Fibroblast of the aortic adventitia (primary cell): ENCODE measurements at regions not wholly inside any gene's neighbourhood (a gene's known extent, or its start where the extent isn't known, plus 50 kb on each side); places are given as distances from the start of the nearest gene placed in this dataset.

Source experiments
- DNase-seq: peaks from one replicate; pipeline ENCODE4 v3.0.0-alpha.2; 2010; ENCODE audit warnings: low read depth
- H3K4me3 ChIP-seq: 2 replicates; pipeline ENCODE4 v1.5.1; 2011; ENCODE audit warnings: low read depth, mild to moderate bottlenecking, control low read depth, low read length, moderate library complexity
- TF ChIP-seq, protein P1 (sequence below): IDR thresholded peaks from 2 replicates; pipeline ENCODE4 v1.5.1; 2011; ENCODE audit warnings: mild to moderate bottlenecking, low read length, control low read depth, inconsistent platforms; ENCODE audit not compliant: insufficient read depth

DNA sequence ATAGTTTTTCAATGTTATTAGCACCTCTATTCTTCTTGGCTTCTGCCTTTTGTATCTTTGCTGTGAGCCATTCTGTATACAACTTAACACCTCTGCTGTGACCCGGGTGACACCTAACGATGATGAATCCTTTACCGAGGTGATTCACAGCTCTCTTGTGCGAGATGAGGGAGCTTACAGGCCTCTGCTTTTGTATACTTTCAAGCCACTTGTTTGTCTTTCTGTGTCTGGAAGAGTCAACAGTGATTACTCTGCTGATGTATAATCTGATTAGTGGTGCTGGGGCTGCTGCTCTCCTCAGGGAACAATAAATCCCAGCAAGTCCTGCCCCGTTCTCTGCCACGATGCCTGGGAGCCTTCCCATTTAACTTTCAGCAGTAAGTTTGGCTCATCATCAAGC, 442.9 kb upstream of the SGCD start:
- TF ChIP-seq, protein P1, sequence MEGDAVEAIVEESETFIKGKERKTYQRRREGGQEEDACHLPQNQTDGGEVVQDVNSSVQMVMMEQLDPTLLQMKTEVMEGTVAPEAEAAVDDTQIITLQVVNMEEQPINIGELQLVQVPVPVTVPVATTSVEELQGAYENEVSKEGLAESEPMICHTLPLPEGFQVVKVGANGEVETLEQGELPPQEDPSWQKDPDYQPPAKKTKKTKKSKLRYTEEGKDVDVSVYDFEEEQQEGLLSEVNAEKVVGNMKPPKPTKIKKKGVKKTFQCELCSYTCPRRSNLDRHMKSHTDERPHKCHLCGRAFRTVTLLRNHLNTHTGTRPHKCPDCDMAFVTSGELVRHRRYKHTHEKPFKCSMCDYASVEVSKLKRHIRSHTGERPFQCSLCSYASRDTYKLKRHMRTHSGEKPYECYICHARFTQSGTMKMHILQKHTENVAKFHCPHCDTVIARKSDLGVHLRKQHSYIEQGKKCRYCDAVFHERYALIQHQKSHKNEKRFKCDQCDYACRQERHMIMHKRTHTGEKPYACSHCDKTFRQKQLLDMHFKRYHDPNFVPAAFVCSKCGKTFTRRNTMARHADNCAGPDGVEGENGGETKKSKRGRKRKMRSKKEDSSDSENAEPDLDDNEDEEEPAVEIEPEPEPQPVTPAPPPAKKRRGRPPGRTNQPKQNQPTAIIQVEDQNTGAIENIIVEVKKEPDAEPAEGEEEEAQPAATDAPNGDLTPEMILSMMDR: no peak
- no peak for DNase-seq
- no peak overlapping the region for H3K4me3 ChIP-seq

DNA sequence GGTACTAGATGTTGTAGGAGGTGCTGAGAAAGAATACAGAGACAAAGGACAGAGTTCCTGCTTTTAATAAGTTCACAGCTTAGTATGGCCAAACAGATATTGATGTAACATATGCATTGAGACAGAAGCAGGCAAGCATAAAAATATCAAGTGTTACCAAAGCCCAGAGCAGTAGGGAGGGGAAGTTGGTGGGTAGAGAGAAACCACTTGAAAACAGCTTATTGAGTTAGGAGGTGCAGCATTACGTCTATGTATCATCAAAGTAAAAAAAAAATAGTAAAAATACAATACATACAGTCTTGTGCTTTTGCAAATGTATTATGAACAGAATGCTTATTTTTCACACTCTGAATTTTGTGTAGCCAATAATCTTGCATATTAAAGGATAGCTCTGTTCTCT, 441.8 kb upstream of the SGCD start:
- no peak for DNase-seq
- no peak overlapping the region for H3K4me3 ChIP-seq
- TF ChIP-seq, protein P1: no peak

DNA sequence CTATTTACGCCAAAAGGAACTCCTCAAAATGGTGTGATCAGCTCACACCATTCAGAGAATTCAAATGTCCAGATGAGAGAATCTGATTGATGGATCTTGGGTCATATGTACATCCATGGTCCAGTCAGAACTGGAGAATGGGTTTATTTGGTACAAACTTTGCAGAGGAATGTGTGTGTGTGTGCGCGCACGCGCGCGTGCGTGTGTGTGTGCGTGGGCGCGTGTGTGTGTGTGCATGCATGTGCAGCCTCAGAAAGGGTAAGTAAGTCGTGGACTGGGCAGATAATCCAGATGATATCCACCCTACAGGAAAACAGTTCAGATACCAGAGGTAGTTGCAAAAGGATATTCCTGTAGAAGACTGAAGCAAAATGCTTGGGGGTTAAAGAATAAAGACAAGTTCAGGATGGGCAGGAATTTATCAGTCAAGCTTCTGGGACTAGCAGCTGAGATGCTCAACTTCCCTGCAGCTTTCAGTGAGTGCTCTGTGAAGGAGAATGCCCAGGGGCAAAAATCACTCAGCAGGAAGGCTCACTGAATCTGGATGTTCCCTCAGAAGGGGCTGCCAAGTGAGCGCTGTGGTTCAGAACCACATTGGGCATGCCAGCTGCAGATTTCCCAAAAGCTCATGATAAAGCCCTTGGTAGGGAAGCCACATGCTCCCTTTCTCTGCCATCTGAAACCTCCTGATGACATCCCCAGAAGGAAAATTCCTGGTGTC, 440.5 kb upstream of the SGCD start:
- DNase-seq: no peak
- TF ChIP-seq, protein P1: no peak
- no peak overlapping the region for H3K4me3 ChIP-seq

DNA sequence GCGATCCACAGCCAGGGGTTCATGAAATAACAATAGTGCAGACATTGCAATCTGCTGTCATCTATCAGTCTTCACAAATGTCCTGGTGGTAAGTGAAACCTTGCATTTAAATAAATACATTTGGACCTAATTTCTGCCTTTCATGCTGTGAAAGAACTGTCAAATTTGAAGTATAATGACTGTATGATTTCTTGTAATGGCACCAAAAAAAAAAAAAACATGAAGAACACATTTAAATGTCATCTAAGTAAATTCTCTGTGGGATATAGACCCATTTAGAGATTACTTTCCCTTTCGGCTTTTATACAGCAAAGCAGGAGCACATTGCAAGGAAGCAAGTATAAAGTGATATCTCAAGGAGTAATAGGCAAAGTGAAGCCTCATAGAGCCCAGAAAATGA, 431.5 kb upstream of the SGCD start:
- TF ChIP-seq, protein P1: no peak
- no peak overlapping the region for H3K4me3 ChIP-seq
- DNase-seq: no peak

DNA sequence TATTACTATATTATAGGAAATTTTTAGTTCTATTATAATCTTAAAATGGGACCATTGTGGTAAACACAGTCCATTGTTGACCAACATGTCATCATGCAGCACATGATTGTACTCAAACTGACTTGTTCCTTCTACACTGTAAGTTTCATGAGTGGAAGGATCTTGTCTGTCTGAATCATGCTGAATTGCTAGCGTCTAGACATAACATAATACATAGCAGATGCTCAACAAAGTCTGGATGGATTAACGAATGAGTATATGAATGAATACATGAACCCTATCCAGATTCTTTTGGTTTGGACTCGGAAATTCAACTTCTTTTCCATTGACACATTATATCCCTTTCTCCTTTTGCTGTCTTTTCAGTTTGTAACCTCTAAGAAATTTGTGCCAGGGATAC, 429.2 kb upstream of the SGCD start:
- TF ChIP-seq, protein P1: no peak
- H3K4me3 ChIP-seq: no peak overlapping the region
- DNase-seq: no peak

DNA sequence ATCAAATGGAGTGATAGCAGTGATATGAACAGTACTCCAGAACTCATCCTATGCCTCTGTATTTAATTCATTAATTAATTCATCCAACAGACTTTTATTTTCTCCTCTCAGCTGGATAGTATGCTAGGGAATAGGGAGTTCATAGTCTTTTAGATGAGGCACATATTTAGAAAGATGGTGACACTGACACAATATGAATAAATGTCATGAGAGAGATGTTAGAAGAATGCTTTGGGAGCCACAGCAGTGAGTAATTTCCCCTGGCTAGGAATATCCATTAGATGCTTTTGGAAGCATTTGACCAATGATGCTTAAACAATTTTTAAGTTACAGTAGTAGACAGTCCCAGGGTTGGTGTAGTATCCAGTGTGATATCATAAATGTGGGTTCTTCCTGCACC, 428.7 kb upstream of the SGCD start:
- DNase-seq: no peak
- no peak overlapping the region for H3K4me3 ChIP-seq
- TF ChIP-seq, protein P1: no peak

DNA sequence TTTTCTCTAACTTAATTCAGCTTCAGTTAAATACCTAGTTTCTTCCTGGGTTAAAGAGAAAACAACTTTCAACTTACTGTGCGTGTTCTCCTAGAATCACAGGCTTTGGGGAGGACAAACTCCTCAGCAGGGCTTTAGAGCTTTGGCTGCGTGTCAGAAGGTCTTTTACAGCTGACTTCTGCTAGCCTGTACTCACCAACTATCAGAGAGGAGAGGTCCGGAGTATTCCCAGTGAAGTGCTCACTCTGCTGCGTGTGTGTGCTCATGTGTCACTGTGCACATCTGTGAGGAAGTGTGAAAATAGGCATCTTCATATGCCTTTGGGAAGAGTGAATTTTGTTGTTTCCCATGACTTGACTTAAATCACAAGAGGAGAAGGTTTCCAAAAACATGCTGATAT, 423.2 kb upstream of the SGCD start:
- no peak overlapping the region for H3K4me3 ChIP-seq
- TF ChIP-seq, protein P1: no peak
- no peak for DNase-seq
